Hepatocyte (in vitro differentiated cells): ENCODE measurements at regions not wholly inside any gene's neighbourhood (a gene's known extent, or its start where the extent isn't known, plus 50 kb on each side); places are given as distances from the start of the nearest gene placed in this dataset.
A peak's percentile ranks its signal among the peaks of the same experiment; 100 is the strongest.

ENCODE experiments used
- DNase-seq: peaks from one replicate; pipeline ENCODE4 v3.0.0-alpha.2; 2016; ENCODE audit warnings: low spot score
- H2AFZ ChIP-seq: fragments of 200-600 bp; sonication (generic); 2 replicates; pipeline ENCODE4 v1.6.0; 2016; ENCODE audit warnings: antibody characterized with exemption, mild to moderate bottlenecking
- H3K27ac ChIP-seq: fragments of 200-600 bp; sonication (generic); 2 replicates; pipeline ENCODE4 v1.5.1; 2016; ENCODE audit warnings: mild to moderate bottlenecking
- H3K27me3 ChIP-seq: fragments of 200-600 bp; sonication (generic); 2 replicates; pipeline ENCODE4 v1.6.1; 2016
- H3K36me3 ChIP-seq: fragments of 200-600 bp; sonication (generic); replicated peaks from 2 replicates; pipeline ENCODE4 v1.5.1; 2016; ENCODE audit warnings: low read depth; ENCODE audit not compliant: insufficient read depth
- H3K4me1 ChIP-seq: fragments of 200-600 bp; sonication (generic); 2 replicates; pipeline ENCODE4 v1.5.1; 2016; ENCODE audit warnings: mild to moderate bottlenecking, moderate library complexity; ENCODE audit not compliant: insufficient read depth
- H3K4me2 ChIP-seq: fragments of 200-600 bp; sonication (generic); 2 replicates; pipeline ENCODE4 v1.6.0; 2016
- H3K4me3 ChIP-seq: fragments of 200-600 bp; sonication (generic); 2 replicates; pipeline ENCODE4 v1.5.1; 2016; ENCODE audit warnings: mild to moderate bottlenecking
- H3K79me2 ChIP-seq: fragments of 200-600 bp; sonication (generic); 2 replicates; pipeline ENCODE4 v1.6.0; 2017; ENCODE audit warnings: mild to moderate bottlenecking
- H3K9me2 ChIP-seq: fragments of 200-600 bp; sonication (generic); replicated peaks from 2 replicates; pipeline ENCODE4 v1.6.0; 2017; ENCODE audit warnings: mild to moderate bottlenecking; ENCODE audit not compliant: insufficient read depth
- H3K9me3 ChIP-seq: fragments of 200-600 bp; sonication (generic); 2 replicates; pipeline ENCODE4 v1.5.1; 2016; ENCODE audit warnings: low read depth, mild to moderate bottlenecking
- H4K20me1 ChIP-seq: fragments of 200-600 bp; sonication (generic); 2 replicates; pipeline ENCODE4 v1.6.0; 2016; ENCODE audit warnings: mild to moderate bottlenecking; ENCODE audit not compliant: insufficient read depth, poor library complexity, severe bottlenecking
- CTCF ChIP-seq: fragments of 200-600 bp; sonication (generic); IDR thresholded peaks from 2 replicates; pipeline ENCODE4 v1.5.1; 2016; ENCODE audit warnings: antibody characterized with exemption, mild to moderate bottlenecking; ENCODE audit not compliant: poor library complexity
- EZH2 ChIP-seq: fragments of 200-600 bp; sonication (generic); IDR thresholded peaks from 2 replicates; pipeline ENCODE4 v1.6.1; 2016; ENCODE audit warnings: antibody characterized with exemption, mild to moderate bottlenecking, borderline replicate concordance
- EZH2phosphoT487 ChIP-seq: fragments of 200-600 bp; sonication (generic); IDR thresholded peaks from one replicate; pipeline ENCODE4 v1.6.1; 2018; ENCODE audit warnings: antibody characterized with exemption, mild to moderate bottlenecking, low read depth, moderate library complexity; ENCODE audit not compliant: unreplicated experiment, severe bottlenecking
- WGBS: methylation state at CpG from one replicate; pipeline ENCODE4 v1.1.6; 2016; ENCODE audit warnings: low lambda C conversion rate; ENCODE audit errors: missing lambda C conversion rate; 5-methylcytosine and 5-hydroxymethylcytosine counted together

- Histone ChIP-seq H3K27ac (no peak overlapping the region), H3K27me3 (no peaks in the 10 kb centered on the region), H4K20me1 (no peaks in the 10 kb centered on the region), H3K9me3 (no peaks in the 10 kb centered on the region), H3K36me3 (no peaks in the 10 kb centered on the region), H3K79me2 (no peaks in the 10 kb centered on the region), H3K4me3 (no peak overlapping the region), H3K4me2 (no peak overlapping the region), H3K4me1 (no peaks in the 10 kb centered on the region), H3K9me2 (no peaks in the 10 kb centered on the region), H2AFZ (no peak overlapping the region)
- no peak for DNase-seq
- TF ChIP-seq EZH2 (no peak), EZH2phosphoT487 (no peak), CTCF (no peak)
- WGBS = 83% methylated on average over 7 of the region's 7 CpGs
These were observed 221.5 kb upstream of the SFRP2 start for GRCh38 chr4:154010371-154010770.

DNA sequence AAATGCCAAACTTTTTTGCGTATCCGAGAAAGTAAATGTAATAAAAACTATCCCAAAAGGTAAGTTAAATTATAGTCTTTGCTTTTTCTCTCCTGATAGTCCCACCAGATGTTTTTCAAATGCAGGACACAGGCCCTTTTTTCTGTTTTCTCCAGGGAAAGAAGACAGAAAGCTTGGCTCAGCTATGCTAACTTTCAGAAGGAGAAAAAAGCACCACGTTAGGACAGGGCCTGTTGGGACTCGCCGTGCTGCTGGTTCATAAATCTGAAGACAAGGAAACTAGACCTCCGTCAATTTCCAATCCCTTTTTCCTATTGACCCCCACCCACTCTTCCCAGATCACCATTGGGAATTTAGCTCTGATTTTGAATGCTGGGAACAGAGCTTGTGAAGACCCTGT lies 220.9 kb upstream of the SFRP2 start:
- H2AFZ ChIP-seq = no peak overlapping the region
- DNase-seq = no peak
- H3K9me3 ChIP-seq = no peaks in the 10 kb centered on the region
- no peak overlapping the region for H3K27ac ChIP-seq
- H3K4me1 ChIP-seq = no peaks in the 10 kb centered on the region
- H3K4me2 ChIP-seq = no peak overlapping the region
- WGBS = 69% methylated on average over 6 of the region's 6 CpGs
- H3K9me2 ChIP-seq = no peaks in the 10 kb centered on the region
- no peak for TF ChIP-seq CTCF
- TF ChIP-seq EZH2 = no peak
- no peaks in the 10 kb centered on the region for H3K36me3 ChIP-seq
- H3K4me3 ChIP-seq = no peak overlapping the region
- no peaks in the 10 kb centered on the region for H3K27me3 ChIP-seq
- H4K20me1 ChIP-seq = no peaks in the 10 kb centered on the region
- H3K79me2 ChIP-seq = no peaks in the 10 kb centered on the region

DNA sequence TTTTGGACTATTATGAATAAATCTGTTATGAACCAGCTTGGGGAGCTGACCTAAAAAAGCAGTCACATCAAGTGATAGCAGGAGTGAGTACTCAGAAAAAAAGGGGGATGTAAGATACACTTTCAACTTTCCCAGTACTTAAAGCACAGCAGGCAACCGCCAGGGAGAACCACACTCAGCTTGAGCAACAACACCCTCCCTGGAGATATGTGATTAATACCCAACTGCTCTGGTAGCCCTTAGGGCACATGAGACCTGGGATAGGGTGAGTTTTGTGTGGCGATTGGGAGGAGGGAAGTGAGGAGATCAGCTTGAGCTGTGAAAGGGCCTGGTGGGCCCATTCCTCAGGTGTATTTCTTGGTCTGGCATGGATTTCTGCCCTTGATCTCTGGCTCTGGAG lies 220.3 kb upstream of the SFRP2 start:
- TF ChIP-seq CTCF (no peak), EZH2 (no peak)
- Histone ChIP-seq H3K27ac (no peak overlapping the region), H3K4me1 (no peaks in the 10 kb centered on the region), H2AFZ (no peak overlapping the region), H3K4me3 (no peak overlapping the region), H4K20me1 (no peaks in the 10 kb centered on the region), H3K27me3 (no peaks in the 10 kb centered on the region), H3K4me2 (no peak overlapping the region), H3K9me2 (no peaks in the 10 kb centered on the region), H3K36me3 (no peaks in the 10 kb centered on the region), H3K79me2 (no peaks in the 10 kb centered on the region), H3K9me3 (no peaks in the 10 kb centered on the region)
- WGBS = 73% methylated on average over 2 of the region's 2 CpGs
- no peak for DNase-seq

GRCh38 chr4:154005171-154005520 lies 216.3 kb upstream of the SFRP2 start:
- Histone ChIP-seq H3K9me3 (no peaks in the 10 kb centered on the region), H3K27ac (peak overlapping the region; percentile 66)
- 93% methylated on average over 5 of the region's 5 CpGs for WGBS

More at GRCh38 chr4:154005171-154005520, 216.3 kb upstream of the SFRP2 start:
- H3K4me3 ChIP-seq = no peak overlapping the region
- H4K20me1 ChIP-seq = no peaks in the 10 kb centered on the region
- no peaks in the 10 kb centered on the region for H3K79me2 ChIP-seq
- TF ChIP-seq CTCF (no peak), EZH2phosphoT487 (no peak), EZH2 (no peak)
- no peak for DNase-seq
- no peak overlapping the region for H2AFZ ChIP-seq
- no peaks in the 10 kb centered on the region for H3K36me3 ChIP-seq
- no peaks in the 10 kb centered on the region for H3K9me2 ChIP-seq
- no peaks in the 10 kb centered on the region for H3K4me1 ChIP-seq
- no peaks in the 10 kb centered on the region for H3K27me3 ChIP-seq
- no peak overlapping the region for H3K4me2 ChIP-seq
